K562 (cell line): ENCODE measurements at regions not wholly inside any gene's neighbourhood (a gene's known extent, or its start where the extent isn't known, plus 50 kb on each side); places are given as distances from the start of the nearest gene placed in this dataset.
A peak's percentile ranks its signal among the peaks of the same experiment; 100 is the strongest.

Experiments
- MAZ ChIP-seq, 2 experiments: fragments of 450-650 bp in 1 of 2; sonication (generic) in 1 of 2; formaldehyde crosslinking; IDR thresholded peaks in 1 of 2; conservative IDR thresholded peaks in 1 of 2; 2 replicates each; pipeline versions ENCODE4 v1.4.0 to v1.5.0; 2020; ENCODE audit warnings: mild to moderate bottlenecking in 1 of 2, missing genetic modification reagents in 1 of 2
- TAF1 ChIP-seq: IDR thresholded peaks from 2 replicates; pipeline ENCODE4 v1.6.1; 2011; ENCODE audit warnings: mild to moderate bottlenecking, low read length, moderate library complexity; ENCODE audit not compliant: insufficient read depth, control insufficient read depth, severe bottlenecking; ENCODE audit errors: extremely low read depth
- TARDBP ChIP-seq: fragments of 450-650 bp; IDR thresholded peaks from 2 replicates; pipeline ENCODE4 v1.6.1; 2016
- U2AF2 ChIP-seq: fragments of 200-400 bp; formaldehyde crosslinking; optimal IDR thresholded peaks from 2 replicates; pipeline ENCODE3; 2017; ENCODE audit warnings: low read depth, mild to moderate bottlenecking, low read length
- TF ChIP-seq, protein P1 (sequence below), 3 experiments: IDR thresholded peaks in 2 of 3; conservative IDR thresholded peaks in 1 of 3; 2 replicates each; pipeline ENCODE4 v1.5.1; 2011 to 2012; ENCODE audit warnings: low read length in 3 of 3, mild to moderate bottlenecking in 3 of 3, control low read depth in 2 of 3, improper control_type of control experiment in 1 of 3, inconsistent platforms in 1 of 3, low read depth in 1 of 3, mixed read lengths in 1 of 3, moderate library complexity in 1 of 3; ENCODE audit not compliant: insufficient read depth in 2 of 3
- TF ChIP-seq, protein P2 (sequence below): sonication (generic); formaldehyde crosslinking; IDR thresholded peaks from 2 replicates; pipeline ENCODE4 v1.9.0; 2022; ENCODE audit warnings: mild to moderate bottlenecking, missing genetic modification reagents

DNA sequence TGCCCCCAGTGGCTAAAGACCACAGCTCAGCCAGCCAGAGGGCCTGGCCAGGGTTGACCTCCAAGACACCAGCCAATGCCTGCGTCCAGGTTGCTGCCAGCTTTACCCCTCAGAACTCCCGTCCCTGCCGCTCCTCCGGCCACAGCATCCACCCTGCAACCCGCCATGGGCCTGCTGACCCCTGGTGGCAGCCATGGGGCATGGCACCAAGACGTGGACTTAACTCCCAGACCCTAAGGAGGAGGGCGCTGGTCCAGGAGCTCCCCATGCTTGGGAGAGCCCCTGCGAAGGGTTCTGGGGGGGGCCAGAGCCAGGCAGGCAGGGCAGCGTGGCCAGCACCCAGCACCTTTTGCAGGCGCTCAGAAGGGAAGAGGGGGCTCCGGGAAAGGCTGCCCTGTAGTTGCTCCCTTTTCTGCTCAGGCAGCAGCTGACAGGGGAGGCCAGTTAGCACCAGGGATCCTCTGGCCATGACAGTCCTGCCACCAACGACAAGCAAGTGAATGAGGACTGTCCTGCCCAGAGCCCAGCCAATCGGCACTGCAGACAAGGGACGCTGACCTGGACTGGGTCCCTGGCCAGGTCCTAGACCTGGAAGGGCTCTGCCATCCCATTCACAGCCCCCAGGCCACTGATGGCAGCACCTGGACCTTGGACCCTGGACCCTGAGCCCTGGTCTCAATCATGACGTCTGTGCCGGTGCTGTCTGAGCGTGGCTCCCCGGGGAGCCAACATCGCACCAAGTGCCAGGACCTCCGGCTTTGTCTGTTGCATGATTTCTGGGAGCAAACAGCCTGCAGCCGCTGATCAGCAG is 246.2 kb downstream of the NPHP4 start:
- TF ChIP-seq TAF1 (no peak), TARDBP (no peak), U2AF2 (no peak), MAZ (CRISPR knock-in tag; conservative IDR thresholded peaks at IDR 0.05 in 1 of 2, IDR thresholded peaks at IDR 0.05 in 1 of 2) (peak in 1 of 2 experiments; percentile 38; a peak in 1 of 4 replicates)
- TF ChIP-seq, protein P1, sequence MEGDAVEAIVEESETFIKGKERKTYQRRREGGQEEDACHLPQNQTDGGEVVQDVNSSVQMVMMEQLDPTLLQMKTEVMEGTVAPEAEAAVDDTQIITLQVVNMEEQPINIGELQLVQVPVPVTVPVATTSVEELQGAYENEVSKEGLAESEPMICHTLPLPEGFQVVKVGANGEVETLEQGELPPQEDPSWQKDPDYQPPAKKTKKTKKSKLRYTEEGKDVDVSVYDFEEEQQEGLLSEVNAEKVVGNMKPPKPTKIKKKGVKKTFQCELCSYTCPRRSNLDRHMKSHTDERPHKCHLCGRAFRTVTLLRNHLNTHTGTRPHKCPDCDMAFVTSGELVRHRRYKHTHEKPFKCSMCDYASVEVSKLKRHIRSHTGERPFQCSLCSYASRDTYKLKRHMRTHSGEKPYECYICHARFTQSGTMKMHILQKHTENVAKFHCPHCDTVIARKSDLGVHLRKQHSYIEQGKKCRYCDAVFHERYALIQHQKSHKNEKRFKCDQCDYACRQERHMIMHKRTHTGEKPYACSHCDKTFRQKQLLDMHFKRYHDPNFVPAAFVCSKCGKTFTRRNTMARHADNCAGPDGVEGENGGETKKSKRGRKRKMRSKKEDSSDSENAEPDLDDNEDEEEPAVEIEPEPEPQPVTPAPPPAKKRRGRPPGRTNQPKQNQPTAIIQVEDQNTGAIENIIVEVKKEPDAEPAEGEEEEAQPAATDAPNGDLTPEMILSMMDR (IDR thresholded peaks at IDR 0.05 in 2 of 3, conservative IDR thresholded peaks at IDR 0.05 in 1 of 3; ENCODE audit: insufficient read depth in 2 of 3, low read depth in 1 of 3, low read length in 3 of 3): peak; percentile 97 to 98 (median 98)
- TF ChIP-seq, protein P2, sequence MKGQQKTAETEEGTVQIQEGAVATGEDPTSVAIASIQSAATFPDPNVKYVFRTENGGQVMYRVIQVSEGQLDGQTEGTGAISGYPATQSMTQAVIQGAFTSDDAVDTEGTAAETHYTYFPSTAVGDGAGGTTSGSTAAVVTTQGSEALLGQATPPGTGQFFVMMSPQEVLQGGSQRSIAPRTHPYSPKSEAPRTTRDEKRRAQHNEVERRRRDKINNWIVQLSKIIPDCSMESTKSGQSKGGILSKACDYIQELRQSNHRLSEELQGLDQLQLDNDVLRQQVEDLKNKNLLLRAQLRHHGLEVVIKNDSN (CRISPR knock-in tag): no peak
